NCI-H1436 (cell line): ENCODE measurements at regions not wholly inside any gene's neighbourhood (a gene's known extent, or its start where the extent isn't known, plus 50 kb on each side); places are given as distances from the start of the nearest gene placed in this dataset.
"Not testable (repeated sequence)": the region's sequence is repeated elsewhere in the genome, so short reads cannot be mapped to it uniquely, and the experiment has no call there.

Source experiments
- DNase-seq: peaks from one replicate; lab custom pipeline; 2025; lab: John Stamatoyannopoulos, UW

DNA sequence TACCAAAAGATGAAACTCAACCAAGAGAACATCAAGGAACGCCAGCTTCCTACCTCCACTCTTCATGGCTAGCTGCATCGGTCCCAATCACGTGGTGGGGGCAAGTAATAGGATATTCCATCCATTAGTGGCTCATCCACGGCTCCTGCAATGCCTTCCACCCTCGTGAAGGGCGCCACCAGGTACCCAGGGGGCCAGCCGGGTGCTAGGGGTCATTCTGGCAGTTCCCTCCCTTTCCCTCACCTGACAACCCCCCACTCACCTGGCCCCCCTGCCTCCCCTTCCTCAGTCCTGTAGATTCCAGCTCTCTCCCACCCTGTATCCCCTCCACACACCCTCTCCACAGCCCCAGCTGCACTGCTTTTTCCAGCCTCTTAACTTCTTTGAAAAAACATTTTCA lies 161.9 kb downstream of the URI1 start:
- DNase-seq = no peak

DNA sequence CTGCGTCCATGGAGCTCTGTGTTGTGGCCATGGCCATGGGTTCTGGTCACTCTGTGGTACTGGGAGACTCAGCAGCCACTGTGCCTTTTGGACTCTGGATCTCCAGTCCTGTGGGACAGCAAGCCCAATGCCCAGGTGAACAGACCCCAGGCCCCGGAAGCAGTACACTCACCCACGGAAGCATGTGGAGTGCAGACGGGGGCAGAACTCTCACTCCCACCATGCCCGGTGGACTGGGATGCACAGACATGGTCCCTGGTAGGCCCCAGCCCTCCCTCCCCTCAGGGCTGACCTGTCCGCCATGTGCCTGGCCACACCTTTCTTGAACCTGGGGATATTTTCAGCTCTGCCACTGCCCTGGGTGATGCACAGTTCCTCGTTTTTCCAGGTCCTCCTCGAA lies 163.3 kb downstream of the URI1 start:
- no peak for DNase-seq

DNA sequence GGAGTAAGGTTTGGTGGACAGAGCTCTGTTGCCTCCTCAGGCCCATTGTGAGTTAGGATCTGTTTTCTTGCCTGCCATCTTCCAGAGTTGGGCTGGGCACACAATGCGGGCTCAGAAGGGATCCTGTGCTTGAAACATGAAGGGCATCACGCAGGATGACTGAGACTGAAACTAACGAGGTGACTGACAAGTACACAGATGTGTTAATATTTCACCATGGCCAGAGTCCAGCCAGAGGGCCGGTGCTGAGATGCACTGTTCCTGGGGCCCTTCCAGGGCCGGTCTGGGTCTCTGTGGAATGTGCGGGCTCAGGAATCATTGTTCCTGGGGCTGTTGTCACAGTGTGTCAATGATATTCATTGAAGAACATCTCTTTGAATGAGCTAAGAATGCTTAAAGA lies 163.7 kb downstream of the URI1 start:
- no peak for DNase-seq

DNA sequence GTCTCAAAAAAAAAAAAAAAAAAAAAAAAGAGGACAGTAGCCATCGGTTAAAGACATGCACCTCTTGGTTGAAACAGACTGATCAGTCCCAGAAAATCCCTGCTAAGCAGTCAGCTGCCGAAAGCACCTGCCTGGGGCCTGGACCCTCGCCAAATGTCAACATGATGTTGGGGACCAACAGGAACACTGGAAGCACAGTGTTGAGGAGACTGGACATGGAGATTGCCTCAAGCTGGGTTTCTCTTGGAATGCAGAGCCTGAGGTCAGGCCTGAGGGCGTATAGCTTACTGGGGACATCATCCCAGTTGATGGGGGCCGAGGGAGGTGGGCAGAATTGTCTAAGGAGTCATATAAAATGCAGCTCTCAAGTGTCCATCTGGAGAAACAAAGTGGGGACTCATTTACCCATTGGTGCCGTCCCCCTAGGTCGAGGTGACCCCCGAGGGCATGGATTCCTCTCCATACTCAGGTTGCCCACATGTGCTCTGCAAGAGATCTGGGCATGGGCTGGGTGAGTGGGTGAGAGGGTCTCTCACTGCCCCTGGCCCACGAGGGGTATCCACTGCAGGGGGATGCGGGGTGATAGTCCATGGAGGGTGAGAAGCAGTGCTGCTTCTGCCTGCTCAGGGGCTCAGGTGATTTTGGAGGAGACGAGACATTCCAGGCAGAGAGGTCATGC lies 164.5 kb downstream of the URI1 start:
- no peak for DNase-seq

DNA sequence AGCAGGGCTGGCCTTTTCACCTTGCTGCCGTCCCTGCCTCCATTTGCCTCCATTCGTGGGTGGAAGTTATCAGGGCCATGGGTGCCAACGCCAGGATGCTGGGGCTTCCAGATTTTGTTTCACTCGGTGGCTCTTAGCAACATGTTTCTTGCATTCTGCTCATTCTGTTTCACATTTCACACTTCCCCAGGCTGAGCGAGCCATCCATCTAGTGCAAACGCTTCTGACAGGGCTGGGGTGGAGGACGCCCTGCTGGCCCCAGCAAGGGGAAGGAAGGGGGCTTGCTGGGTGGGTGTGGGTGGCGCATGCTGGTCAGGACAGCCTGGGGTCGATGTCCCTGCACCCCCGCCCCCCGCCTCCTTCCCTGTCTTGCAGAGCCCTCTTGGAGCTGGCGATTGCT lies 165.2 kb downstream of the URI1 start:
- DNase-seq = no peak

DNA sequence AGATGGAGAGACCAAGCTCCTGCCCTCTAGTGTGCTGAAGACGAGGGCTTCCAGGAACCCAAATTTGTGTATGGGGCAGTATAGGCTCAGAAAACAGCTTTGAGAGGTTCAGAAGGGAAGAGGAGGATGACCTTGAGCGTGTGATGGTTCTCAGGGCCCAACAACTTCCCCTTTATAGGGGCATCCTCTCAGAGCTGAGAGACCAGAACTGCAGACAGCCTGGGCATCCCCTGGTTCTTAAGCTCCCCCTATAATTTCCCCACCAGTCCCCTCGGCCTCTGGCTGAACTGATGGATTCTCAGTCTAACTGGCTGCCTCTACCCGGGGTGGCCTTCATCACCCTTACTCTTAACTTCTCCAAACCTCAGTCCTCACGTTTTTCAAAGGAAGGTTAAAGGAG lies 167.5 kb downstream of the URI1 start:
- DNase-seq = no peak

DNA sequence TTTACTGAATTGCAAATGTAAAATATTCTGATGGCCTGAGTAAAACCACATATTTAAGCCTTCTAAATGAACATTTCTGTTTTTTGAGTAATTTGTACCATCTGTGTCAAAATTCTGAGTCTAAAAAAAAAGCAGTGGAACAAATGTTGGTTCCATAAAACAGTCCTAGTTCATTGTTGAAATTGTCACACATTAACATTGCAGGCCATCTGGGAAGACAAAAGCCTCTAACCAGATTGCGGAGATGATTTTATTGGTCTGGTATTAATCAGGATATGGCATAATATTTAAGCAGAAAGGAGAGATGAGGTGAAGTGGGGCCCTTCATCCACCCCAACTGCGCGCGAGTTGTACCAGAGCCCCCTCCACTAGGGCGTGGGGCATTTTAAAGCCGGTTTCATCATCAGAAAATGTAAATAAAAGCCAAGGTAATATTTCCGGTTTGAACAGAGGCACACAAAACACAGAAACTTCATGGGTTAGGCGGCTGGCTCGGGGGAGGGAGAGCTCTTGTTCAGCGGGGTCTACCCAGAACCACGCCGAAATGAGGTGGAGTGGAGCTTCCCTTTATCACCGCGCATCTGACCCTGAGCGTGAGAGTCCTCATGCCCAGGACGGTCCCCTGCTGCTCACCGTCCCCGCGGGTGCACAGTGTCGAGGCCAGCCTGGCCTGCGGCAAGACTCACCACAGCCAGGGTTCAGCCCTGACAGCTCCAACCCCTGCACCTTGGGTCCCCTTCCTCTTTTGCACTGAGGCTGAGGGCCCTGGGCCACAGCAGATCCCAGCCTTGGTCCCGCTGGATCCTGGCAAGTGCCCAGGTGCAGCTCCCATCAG lies 169.2 kb downstream of the URI1 start:
- DNase-seq = no peak

DNA sequence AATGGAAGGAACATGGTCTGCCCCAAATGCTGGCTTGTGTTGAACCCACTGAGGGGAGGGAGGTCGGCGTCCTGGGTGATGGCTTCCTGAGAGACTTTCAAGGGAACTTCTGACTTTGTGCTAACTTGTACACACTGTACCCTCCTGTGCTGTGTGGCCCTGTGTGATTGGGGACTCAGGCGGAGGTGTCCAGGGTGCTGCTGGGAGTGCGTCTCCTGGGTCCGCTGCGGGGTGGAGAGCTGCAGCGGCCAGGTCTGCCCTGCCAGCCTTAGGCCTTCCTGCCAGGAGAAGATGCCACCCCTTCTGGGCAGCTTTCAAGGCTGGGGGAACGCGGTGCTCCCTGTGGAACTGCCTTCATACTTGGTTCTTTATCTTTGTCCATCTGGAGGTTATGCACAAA lies 170.1 kb downstream of the URI1 start:
- no peak for DNase-seq

DNA sequence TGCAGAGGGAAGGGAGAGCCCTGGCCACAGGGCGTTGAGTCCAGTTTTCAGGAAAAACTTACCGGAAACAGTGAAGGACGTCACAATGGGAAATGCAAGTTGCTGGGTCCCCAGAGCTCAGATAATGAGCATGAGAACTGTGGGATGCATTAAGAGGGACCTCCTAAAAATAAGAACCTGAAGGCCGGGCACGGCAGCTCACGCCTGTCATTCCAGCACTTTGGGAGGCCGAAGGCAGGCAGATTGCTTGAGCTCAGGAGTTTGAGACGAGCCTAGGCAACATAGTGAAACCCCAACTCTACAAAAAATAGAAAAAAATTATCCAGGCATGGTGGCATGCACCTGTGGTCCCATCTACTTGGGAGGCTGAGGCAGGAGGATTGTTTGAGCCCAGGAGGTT lies 170.6 kb downstream of the URI1 start:
- no peak for DNase-seq

DNA sequence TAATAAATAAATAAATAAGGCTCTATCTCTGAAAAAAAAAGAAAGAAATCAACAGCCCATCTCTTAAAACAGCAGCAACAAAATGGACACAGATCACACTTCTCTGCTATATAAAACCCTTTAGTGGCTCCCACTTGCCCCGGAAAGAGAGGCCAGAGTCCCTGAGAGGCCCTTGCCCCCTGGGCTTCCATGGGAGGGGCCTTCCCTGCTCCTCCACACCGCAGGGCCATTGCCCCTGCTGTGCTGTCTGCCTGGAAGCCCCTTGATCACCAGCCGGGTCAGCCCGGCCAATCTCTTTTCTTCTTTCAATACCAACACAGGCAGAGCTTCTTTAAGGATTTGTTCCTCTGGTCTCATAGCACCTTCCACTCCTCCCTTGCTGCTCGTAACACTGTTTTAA lies 171.1 kb downstream of the URI1 start:
- no peak for DNase-seq

DNA sequence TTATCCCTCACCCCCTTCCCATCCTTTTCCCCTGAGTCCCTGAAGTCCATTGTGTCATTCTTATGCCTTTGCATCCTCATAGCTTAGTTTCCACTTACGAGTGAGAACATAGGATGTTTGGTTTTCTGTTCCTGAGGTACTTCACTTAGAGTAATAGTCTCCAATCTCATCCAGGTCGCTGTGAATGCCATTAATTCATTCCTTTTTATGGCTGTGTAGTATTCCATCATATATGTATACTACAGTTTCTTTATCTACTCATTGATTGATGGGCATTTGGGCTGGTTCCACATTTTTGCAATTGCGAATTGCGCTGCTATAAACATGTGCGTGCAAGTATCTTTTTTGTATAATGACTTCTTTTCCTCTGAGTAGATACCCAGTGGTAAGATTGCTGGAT lies 172.1 kb downstream of the URI1 start:
- not testable (repeated sequence) for DNase-seq

DNA sequence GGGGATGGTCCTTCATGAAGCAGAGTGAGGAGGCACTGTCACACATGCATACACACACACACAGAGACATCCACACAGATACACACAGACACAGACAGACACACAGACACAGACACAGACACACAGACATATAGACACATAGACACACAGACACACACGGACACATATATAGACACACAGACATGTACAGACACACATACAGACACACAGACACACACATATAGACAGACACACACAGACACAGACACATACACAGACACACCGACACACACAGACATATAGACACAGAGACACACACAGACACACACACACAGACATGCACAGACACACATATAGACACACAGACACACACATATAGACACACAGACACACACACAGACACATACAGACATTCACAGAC lies 173.9 kb downstream of the URI1 start:
- no peak for DNase-seq

DNA sequence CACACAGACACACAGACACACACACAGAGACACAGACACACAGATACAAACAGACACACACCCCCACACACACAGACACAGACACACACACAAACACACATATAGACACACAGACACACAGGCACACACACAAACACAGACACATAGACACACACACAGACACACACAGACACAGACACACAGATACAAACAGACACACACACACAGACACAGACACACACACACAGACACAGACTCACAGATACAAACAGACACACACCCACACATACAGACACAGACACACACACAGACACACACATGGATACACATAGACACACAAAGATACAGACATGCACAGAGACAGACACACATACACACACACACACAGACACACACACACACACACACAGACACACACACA lies 174.5 kb downstream of the URI1 start:
- DNase-seq = no peak

DNA sequence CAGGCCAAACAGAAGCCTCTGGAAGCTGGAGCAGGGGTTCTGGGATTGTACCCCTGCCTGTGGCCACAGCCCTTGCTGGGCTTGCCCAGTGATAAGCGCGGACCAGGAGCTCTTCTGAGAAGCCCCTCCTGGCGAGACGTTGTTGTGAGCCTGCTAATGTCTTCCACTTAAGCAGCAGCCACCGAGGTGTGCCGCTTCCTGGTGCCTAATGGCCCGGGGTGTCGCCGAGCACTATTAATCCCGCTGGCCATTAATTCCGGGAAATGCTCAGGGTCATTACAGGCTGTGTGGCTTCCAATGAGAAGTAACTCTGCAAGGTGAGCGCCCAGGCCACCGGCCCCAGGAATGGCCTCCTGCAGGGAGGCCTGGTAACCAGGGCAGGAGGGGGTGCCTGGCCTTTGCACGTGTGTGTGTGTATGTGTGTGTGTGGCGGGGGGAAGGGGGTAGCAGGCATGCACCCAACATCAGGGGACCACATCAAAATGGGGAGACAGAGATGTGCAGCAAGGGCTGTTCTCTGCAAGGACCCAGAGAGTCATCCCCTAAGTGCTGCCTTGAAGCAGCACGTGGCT lies 175.0 kb downstream of the URI1 start:
- no peak for DNase-seq

DNA sequence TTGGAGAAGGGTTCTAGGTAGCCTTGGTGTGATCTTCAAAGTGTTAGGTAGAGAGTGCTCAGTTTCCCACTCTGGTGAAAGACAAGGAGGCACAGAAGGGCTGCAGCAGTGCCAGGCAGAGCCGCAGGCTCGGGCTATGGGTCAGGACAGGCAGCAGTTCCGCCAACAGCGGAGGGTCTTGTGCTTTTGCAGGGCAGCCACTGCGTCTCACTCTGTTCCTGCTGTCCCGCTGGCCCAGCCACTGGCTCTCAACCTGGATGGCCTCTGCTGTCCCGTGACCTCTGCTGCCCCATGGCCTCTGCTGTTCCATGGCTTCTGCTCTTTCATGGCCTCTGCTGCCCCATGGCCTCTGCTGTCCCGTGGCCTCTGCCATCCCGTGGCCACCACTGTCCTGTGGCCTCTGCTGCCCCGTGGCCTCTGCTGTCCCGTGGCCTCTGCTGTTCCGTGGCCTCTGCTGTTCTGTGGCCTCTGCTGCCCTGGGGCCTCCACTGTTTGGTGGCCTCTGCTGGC lies 175.7 kb downstream of the URI1 start:
- no peak for DNase-seq

DNA sequence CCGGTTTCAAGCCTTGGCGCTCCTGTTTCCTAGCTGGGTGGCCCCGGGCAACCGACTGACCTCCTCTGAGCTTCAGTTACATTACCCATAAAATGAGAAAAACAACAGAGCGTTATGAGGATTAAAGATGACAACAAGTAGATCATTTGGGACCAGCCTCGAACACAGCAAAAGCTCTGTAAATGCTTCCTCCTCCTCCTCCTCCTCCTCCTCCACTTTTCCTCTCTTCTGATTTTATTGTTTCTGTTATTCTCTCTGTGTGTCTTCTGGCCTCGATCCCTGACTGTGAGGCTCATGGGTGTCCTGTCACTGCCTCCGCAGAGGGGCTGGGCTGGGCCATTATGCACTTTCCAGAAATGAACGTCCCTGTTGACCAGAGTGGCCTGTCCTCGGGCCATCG lies 176.2 kb downstream of the URI1 start:
- DNase-seq = no peak

DNA sequence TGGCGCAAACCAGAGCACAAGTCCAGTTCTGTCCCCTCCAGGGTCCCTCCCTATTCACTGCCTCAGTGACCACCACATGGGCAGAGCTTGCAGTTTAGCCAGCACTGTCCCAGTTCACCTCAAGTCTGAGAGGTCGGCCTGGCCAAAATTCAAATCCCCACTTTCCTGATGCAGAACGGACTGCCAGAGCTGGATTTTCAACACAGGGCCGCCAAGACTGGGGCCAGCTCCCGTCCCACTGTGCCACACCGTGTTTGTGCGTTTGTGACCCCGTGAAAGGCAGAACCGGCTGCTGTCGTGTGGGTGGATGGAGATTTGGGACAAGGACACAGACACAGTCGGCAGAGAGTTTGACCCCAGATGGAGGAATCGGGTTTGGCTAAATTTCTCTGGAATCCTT lies 176.7 kb downstream of the URI1 start:
- DNase-seq = no peak

DNA sequence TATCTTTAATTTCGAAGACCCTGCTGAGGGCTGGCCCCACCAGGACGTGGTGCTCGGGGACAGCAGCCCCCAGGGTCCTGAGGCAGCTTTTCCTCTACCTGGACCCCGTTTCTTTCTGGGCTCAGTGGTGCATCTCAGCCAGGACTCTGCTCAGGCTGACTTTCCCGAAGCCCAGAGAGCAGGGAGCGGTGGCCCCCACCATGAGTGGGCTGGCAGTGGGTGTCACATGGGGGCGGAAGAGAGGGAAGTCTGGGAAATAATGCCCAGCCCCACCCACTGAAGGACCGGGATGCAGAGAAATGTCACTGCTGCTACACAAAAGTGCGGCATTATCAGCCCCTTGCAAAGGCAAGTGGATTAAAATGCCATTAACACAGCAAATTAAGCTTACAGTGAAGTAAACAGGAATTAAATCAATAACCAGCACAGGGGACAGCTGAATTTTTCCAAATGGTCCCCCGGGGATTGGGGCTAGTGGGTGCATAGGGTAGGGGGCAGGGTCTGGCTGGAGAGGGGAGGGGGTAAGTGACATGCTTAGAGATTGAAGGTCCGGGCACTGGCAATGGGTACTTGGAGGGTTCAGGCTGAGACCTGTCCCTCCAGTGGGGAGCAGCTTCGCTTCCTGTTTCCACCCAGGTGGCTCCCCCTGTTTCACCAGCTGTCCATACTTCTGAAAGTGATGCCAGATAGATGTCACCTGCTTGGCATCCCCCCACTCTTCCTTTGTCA lies 177.3 kb downstream of the URI1 start:
- DNase-seq = no peak

DNA sequence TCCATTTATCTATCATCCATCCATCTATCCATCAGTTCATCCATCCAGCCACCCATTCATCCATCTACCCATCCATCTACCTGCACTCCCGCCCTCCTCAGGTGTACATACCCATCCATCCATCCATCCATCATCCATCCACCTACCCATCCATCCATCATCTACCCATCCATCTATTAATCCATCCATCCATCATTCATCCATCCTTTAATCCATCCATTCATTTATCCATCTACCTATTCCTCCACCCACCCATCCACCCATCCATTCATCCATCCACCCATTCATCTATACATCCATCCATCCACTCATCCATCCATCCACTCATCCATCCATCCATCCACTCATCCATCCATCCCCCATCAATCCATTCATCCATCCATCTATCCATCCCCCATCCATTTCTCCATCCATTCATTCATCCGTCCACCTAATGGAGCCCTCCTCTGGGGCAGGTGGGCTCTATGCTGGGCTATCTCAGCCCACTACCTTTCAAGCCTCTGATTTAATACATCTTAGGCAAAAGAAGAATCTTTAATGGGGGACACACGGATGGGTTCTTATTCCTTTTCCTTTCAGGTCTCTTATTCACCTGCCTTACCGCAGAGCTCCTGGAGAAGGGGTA lies 178.9 kb downstream of the URI1 start:
- no peak for DNase-seq

DNA sequence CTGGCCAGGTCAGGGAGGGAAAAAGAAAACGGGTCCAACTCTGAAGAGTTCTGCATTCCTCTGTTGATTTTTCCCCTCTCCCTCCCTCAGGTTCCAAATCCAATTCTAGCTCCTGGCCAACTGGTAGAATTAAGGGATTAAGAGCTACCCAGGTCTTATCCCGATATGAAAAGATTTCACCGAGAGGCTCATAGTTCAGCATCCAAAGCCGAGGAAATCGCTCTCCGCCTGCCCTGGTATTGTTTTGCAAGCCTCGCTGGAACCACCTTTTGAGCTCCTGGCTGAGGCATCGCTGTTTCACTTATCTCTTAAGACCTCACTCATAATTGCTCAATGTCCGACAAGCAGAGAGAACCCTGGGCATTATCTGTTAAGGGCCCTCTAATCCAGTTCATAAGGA lies 180.4 kb downstream of the URI1 start:
- DNase-seq = no peak

DNA sequence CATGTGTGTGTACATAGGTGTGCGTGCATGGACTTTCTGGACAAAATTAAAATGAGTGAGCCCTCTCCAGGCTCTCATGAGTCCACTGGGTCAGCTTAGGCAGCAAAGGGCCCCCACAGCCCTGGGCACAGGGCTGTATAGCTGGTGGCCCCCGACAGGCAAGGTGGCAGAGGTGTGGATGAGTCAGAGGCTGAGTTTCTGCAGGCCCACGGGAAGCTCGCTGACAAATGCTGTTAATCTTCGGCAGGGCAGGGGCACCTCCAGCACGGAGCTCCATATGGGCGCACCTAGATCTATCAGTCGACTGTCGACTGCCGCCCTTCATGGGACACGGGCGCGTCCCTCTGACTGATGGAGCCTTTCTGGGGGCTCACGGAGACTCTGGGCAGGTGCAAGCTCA lies 181.1 kb downstream of the URI1 start:
- DNase-seq = no peak

DNA sequence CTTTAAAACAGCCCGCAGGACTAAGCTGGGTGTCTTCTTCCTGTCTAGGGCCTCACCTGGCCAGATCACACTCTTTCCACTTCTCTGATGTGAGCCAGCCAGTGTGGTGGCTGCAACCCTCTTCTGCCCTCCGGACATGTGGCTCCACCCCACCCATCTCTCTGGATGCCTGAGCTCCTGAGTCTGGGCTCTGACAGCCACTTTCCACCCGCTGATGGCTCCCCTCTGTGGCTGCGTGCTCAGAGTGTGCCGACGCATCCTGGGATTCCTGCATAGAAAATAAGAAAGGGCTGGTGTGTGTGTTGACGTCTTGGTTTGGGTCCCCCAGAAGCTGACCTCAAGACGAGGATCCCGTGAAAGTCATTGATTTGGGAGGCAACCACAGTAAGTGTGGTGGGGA lies 181.6 kb downstream of the URI1 start:
- no peak for DNase-seq
